LNCaP clone FGC (cell line): ENCODE measurements at regions not wholly inside any gene's neighbourhood (a gene's known extent, or its start where the extent isn't known, plus 50 kb on each side); places are given as distances from the start of the nearest gene placed in this dataset.

Experiments
- DNase-seq: peaks from one replicate; pipeline ENCODE4 v3.0.0-alpha.2; 2011; ENCODE audit warnings: low read depth
- H3K4me3 ChIP-seq: 2 replicates; pipeline ENCODE4 v1.5.1; 2011; ENCODE audit warnings: mild to moderate bottlenecking, low read depth, low read length, control low read depth
- CTCF ChIP-seq: IDR thresholded peaks from 2 replicates; pipeline ENCODE4 v1.5.1; 2012; ENCODE audit warnings: mild to moderate bottlenecking; ENCODE audit not compliant: control insufficient read depth, insufficient read depth; ENCODE audit errors: extremely low read depth

GRCh38 chr4:127293496-127293895 lies 339.3 kb upstream of the INTU start:
- H3K4me3 ChIP-seq = no peak overlapping the region
- DNase-seq = no peak
- no peak for TF ChIP-seq CTCF

- DNase-seq = no peak
- H3K4me3 ChIP-seq = no peak overlapping the region
- TF ChIP-seq CTCF = no peak
Measured at GRCh38 chr4:127304356-127304755, 328.4 kb upstream of the INTU start.

GRCh38 chr4:127307996-127308395 lies 324.8 kb upstream of the INTU start:
- DNase-seq = no peak
- H3K4me3 ChIP-seq = no peak overlapping the region
- no peak for TF ChIP-seq CTCF

GRCh38 chr4:127309369-127310102 lies 323.2 kb upstream of the INTU start:
- H3K4me3 ChIP-seq = no peak overlapping the region
- no peak for TF ChIP-seq CTCF
- no peak for DNase-seq

- no peak for TF ChIP-seq CTCF
- no peak overlapping the region for H3K4me3 ChIP-seq
- DNase-seq = no peak
Measured at GRCh38 chr4:127311371-127311770, 321.4 kb upstream of the INTU start.

- no peak overlapping the region for H3K4me3 ChIP-seq
- DNase-seq = no peak
- no peak for TF ChIP-seq CTCF
Measured at GRCh38 chr4:127311924-127312323, 320.8 kb upstream of the INTU start.

GRCh38 chr4:127313767-127314166 lies 319.0 kb upstream of the INTU start:
- H3K4me3 ChIP-seq = no peak overlapping the region
- no peak for TF ChIP-seq CTCF
- DNase-seq = no peak
